IPS DF 6.9 (cell line): ENCODE measurements at regions not wholly inside any gene's neighbourhood (a gene's known extent, or its start where the extent isn't known, plus 50 kb on each side); places are given as distances from the start of the nearest gene placed in this dataset.

Experiments used
- DNase-seq: peaks from one replicate; pipeline ENCODE4 v3.0.0-alpha.2; 2013; ENCODE audit warnings: low read depth, low spot score
- H3K27ac ChIP-seq: one replicate; pipeline ENCODE4 v1.5.1; 2013; ENCODE audit warnings: low read length, control low read depth
- H3K27me3 ChIP-seq: 2 replicates; pipeline ENCODE4 v1.6.1; 2013; ENCODE audit warnings: mild to moderate bottlenecking, low read length; ENCODE audit not compliant: control insufficient read depth, insufficient read depth
- H3K36me3 ChIP-seq: 2 replicates; pipeline ENCODE4 v1.6.1; 2013; ENCODE audit warnings: low read length; ENCODE audit not compliant: control insufficient read depth, insufficient read depth
- H3K4me1 ChIP-seq: 2 replicates; pipeline ENCODE4 v1.6.1; 2013; ENCODE audit warnings: low read length; ENCODE audit not compliant: control insufficient read depth, insufficient read depth
- H3K4me3 ChIP-seq: 2 replicates; pipeline ENCODE4 v1.5.1; 2013; ENCODE audit warnings: mild to moderate bottlenecking, low read length
- H3K9me3 ChIP-seq: 2 replicates; pipeline ENCODE4 v1.6.1; 2013; ENCODE audit warnings: low read length, inconsistent platforms; ENCODE audit not compliant: control insufficient read depth, insufficient read depth
- WGBS: extraction: QIAGEN DNeasy Blood & Tissue Kit; methylation state at CpG from one replicate; pipeline ENCODE4 v1.1.7; 2013; ENCODE audit warnings: mixed read lengths, missing lambda C conversion rate; ENCODE audit not compliant: insufficient read length, insufficient coverage; 5-methylcytosine and 5-hydroxymethylcytosine counted together

DNA sequence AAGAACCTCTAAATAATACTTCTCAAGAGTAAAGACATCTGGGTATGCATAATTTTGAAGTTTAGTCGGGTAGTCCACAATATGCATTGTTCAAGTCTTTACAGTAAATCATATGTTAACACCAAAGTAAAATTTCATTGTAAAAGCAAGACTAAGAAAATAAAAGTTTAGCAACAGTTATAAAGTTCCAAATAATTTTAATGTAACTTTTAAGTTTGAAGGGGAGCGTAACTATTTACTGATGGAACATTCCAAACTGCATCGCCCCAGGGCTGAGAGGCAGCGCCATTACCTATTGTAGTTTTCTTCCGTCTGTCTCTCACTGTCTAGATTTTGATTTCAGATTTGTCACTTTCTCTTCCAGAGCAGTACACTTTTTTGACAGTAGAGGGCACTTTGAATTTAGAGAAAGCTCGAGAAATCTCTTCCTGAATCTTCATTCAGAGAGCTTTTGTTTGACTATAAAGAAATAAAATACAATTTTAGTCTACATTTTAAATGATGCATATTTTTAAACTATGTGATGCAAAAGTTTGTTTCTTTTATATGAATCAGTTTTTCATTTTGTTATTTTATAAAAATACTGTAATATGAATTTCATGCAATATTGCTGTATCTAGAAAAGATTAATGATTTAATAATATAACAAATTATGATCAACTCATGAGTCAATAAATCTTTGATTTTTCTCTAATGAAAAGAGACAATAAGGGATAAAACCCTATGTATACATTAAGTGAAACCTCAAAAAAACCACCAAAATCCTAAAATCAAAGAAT is 389.8 kb downstream of the FIGN start:
- Histone ChIP-seq H3K36me3 (no peaks in the 10 kb centered on the region), H3K4me1 (no peaks in the 10 kb centered on the region; the same call in 1 of the 2 replicates), H3K4me3 (no peak overlapping the region), H3K27ac (no peak overlapping the region), H3K27me3 (no peaks in the 10 kb centered on the region), H3K9me3 (no peaks in the 10 kb centered on the region)
- no CpG with 5 or more reads among the region's 6 CpGs for WGBS
- no peak for DNase-seq

DNA sequence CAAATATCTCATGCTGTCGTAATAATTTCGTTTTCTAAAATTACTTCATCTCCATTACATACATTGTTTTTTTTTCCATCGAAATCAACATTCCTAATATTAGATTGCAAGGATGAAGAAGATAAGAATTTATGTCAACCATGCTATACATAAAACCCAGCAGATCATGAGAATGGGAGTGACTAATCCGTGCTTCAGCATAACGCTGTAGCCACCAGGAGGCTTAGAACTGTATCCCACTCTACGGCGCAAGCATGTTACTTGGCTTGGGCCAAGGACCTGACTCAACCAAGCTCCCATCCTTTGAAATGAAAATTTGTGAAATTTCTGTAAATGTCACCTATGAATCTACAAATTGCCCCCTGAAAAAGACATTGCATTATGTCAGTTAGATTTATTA is 392.5 kb downstream of the FIGN start:
- Histone ChIP-seq H3K4me1 (no peaks in the 10 kb centered on the region; the same call in 1 of the 2 replicates), H3K27ac (no peak overlapping the region), H3K9me3 (no peaks in the 10 kb centered on the region), H3K4me3 (no peak overlapping the region), H3K36me3 (no peaks in the 10 kb centered on the region), H3K27me3 (no peaks in the 10 kb centered on the region)
- DNase-seq = no peak
- WGBS = 100% methylated on average over 3 of the region's 7 CpGs

DNA sequence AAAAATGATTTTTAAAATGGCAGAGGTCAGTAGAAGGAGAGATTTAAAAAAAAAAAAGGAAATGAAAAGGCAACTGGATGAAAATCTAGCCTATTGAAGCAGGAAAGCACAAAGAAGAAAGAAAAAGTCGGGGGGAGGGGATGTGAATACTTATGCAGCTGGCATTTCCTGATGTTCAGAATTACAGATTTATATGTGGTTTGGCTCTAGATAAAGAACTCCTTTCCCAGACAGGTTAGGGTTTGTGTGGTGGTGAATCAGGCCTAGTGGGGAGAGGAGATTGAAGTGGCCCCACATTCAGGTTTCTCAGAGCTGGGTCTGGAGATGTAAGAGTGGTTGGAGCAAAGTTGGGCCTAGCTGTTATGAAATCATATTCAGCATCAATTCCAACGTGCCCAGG is 394.4 kb downstream of the FIGN start:
- Histone ChIP-seq H3K4me3 (no peak overlapping the region), H3K4me1 (no peaks in the 10 kb centered on the region), H3K9me3 (no peaks in the 10 kb centered on the region), H3K27me3 (no peaks in the 10 kb centered on the region), H3K36me3 (no peaks in the 10 kb centered on the region), H3K27ac (no peak overlapping the region)
- no peak for DNase-seq
- WGBS = no CpG with 5 or more reads among the region's 2 CpGs

DNA sequence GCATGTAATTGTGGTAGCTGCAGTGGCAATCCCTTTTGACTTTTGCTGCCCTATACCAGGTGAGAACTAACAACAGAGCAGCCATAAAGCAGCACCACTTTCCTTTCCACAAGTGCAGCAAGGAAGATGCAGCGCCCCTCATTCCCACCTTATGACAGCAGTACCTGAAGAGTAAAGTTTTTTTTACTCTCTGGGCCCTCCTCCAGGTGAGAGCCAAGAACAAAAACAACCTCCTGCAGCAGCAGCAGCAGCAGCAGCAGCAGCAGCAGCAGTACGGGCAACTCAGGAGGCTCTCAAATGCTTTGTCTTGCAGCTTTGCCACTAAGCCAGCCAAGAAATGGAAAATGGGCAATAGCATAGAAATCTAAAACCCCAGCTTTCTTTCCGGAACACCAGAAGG is 397.5 kb downstream of the FIGN start:
- H3K9me3 ChIP-seq = no peaks in the 10 kb centered on the region
- no CpG with 5 or more reads among the region's 3 CpGs for WGBS
- no peaks in the 10 kb centered on the region for H3K4me1 ChIP-seq
- no peaks in the 10 kb centered on the region for H3K36me3 ChIP-seq
- DNase-seq = no peak
- no peaks in the 10 kb centered on the region for H3K27me3 ChIP-seq
- H3K27ac ChIP-seq = no peak overlapping the region
- no peak overlapping the region for H3K4me3 ChIP-seq

DNA sequence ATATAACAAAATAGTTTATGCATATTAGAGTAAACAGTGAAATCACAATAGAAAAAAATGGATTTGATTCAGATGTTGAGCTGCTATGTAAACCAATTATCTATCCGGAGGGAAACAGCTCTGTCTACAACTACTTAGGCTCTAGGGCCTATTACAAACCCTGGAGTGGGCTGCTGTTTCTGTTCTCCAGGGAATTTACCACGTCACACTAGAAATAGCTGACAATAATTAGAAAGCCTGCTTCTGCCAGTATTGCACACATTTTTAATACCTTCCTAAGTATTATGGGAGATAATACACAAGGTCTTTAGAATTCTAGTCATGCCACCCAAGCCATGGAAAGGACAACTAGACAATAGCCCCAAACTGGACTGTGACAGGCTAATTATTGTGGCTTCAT is 411.1 kb downstream of the FIGN start:
- Histone ChIP-seq H3K9me3 (no peaks in the 10 kb centered on the region), H3K27me3 (no peaks in the 10 kb centered on the region), H3K4me1 (no peaks in the 10 kb centered on the region), H3K27ac (no peak overlapping the region), H3K4me3 (no peak overlapping the region), H3K36me3 (no peaks in the 10 kb centered on the region)
- no CpG with 5 or more reads among the region's 2 CpGs for WGBS
- no peak for DNase-seq

DNA sequence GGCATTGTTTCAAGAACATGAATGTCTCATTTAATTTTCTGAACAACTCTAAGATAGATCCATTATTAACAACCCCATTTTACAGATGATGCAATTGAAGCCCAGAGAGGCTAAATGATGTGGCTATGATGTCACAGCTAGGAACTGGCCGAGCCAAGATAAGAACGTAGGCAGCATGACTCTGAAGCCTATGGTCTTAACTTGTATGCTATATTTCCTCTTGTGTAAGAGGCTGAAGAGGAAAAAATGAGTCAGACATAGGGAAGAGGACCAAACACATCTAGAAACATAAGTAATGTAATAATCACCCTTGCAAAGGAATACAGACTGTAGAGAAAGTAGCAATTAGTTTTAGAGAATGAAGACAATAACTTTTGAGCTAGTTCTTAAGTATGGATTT is 416.8 kb downstream of the FIGN start:
- DNase-seq = no peak
- WGBS = no CpG with 5 or more reads among the region's 2 CpGs

DNA sequence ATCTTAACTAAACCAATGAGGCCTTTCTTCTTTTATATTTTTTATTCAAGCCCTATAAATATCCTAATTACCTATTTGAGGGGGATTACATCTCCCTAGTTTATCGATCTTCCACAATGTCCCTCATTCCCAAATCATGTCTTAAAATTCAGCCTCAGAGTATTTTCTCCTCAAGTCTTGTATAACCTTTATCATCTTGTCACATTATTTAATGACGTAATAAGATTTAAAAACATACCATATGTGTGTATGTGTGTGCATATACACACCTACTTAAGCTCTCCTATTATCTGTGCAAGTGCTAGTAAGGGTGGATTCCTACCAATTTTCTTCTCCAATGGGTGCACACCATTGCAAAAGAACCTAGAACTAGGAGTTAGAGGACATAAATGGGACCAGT is 421.1 kb downstream of the FIGN start:
- Histone ChIP-seq H3K27ac (no peak overlapping the region), H3K4me1 (no peaks in the 10 kb centered on the region), H3K4me3 (no peak overlapping the region), H3K27me3 (no peaks in the 10 kb centered on the region), H3K36me3 (no peaks in the 10 kb centered on the region), H3K9me3 (no peaks in the 10 kb centered on the region)
- WGBS = no CpG with 5 or more reads among the region's 2 CpGs
- no peak for DNase-seq

More for the DNA sequence above, 416.8 kb downstream of the FIGN start:
- H3K36me3 ChIP-seq = no peaks in the 10 kb centered on the region
- H3K4me1 ChIP-seq = no peaks in the 10 kb centered on the region
- no peak overlapping the region for H3K27ac ChIP-seq
- H3K4me3 ChIP-seq = no peak overlapping the region
- H3K27me3 ChIP-seq = no peaks in the 10 kb centered on the region
- no peaks in the 10 kb centered on the region for H3K9me3 ChIP-seq

DNA sequence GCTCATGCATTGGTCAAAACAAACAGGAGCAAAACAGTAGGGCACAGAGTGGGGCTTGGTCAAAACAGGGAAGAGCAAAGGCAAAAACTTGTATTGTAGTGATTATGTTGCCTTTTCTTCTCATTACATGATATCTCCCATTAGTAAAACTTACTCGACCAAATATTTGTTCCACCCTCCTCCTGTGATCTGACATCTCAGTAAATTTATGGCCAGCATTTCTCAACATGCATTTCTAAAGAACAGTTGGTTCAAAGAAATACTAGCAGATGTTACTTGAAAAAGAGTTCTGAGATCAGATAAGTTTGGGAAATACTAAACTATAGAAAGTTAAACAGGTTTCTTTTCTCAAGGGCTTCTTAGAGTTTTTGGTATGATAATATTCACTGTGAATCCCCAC is 423.1 kb downstream of the FIGN start:
- no peaks in the 10 kb centered on the region for H3K4me1 ChIP-seq
- H3K36me3 ChIP-seq = no peaks in the 10 kb centered on the region
- DNase-seq = no peak
- H3K27ac ChIP-seq = no peak overlapping the region
- no peak overlapping the region for H3K4me3 ChIP-seq
- no peaks in the 10 kb centered on the region for H3K9me3 ChIP-seq
- no peaks in the 10 kb centered on the region for H3K27me3 ChIP-seq
- no CpG with 5 or more reads among the region's 1 CpG for WGBS

DNA sequence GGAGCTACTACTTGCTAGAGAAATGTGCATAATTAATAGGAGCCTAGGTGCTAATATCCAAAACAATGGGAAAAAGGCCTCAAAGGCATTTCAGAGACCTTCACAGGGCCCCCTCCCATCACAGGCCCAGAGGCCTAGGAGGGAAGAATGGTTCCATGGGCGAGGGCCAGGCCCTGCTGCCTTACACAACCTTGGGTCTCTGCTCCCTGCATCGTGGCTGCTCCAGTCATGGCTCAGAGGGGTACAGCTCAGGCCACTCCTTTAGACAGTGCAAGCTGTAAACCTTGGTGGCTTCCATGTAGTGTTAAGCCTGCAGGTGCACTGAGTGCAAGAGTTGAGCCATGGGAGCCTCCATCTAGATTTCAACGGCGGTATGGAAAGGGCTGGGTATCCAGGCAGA is 429.2 kb downstream of the FIGN start:
- no peaks in the 10 kb centered on the region for H3K4me1 ChIP-seq
- no peaks in the 10 kb centered on the region for H3K36me3 ChIP-seq
- no peak for DNase-seq
- no CpG with 5 or more reads among the region's 4 CpGs for WGBS
- no peak overlapping the region for H3K27ac ChIP-seq
- no peaks in the 10 kb centered on the region for H3K27me3 ChIP-seq
- H3K9me3 ChIP-seq = no peaks in the 10 kb centered on the region
- no peak overlapping the region for H3K4me3 ChIP-seq

DNA sequence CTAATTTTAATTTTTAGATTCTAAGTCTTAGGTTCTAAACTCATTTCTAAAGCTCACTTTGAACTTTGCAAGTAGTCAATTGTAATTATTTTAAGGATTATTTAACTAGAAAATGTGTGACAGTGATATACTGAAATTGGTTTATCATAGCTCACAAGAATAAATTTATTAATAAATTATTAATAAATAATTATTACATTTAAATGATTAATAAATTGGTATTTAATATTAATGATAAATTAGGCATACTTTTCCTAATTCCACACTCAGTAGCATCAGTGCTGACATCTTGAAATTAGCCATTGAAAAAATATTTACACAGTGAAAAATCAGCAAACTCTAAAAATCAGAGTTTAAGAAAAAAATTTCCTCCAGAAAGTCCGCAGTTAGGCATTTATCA is 433.7 kb downstream of the FIGN start:
- H3K4me3 ChIP-seq = no peak overlapping the region
- no peaks in the 10 kb centered on the region for H3K36me3 ChIP-seq
- H3K4me1 ChIP-seq = no peaks in the 10 kb centered on the region
- no peaks in the 10 kb centered on the region for H3K9me3 ChIP-seq
- DNase-seq = no peak
- H3K27me3 ChIP-seq = no peaks in the 10 kb centered on the region
- no CpG with 5 or more reads among the region's 1 CpG for WGBS
- no peak overlapping the region for H3K27ac ChIP-seq

DNA sequence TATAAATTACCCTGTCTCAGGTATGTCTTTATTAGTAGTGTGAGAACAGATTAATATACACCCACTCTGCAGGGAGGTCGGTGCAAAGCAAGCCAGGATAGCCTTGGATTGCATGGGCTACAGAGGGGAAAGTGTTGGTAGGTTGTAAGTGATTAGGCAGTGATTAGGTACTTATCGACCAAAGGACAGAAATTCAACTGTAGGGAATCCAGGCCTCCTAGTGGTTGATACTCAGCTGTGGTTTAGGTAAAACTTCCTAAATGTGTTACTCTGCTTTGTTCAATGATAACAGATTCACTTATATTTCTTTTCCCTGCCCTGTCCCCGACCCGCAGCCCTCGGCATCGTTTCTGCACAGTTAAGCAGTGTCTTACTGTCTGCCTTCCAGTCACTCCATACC is 444.0 kb downstream of the FIGN start:
- H3K4me1 ChIP-seq = no peaks in the 10 kb centered on the region
- H3K4me3 ChIP-seq = no peak overlapping the region
- no CpG with 5 or more reads among the region's 6 CpGs for WGBS
- no peaks in the 10 kb centered on the region for H3K9me3 ChIP-seq
- H3K27ac ChIP-seq = no peak overlapping the region
- DNase-seq = no peak
- no peaks in the 10 kb centered on the region for H3K27me3 ChIP-seq
- H3K36me3 ChIP-seq = no peaks in the 10 kb centered on the region
